ENCODE measurements at regions not wholly inside any gene's neighbourhood (a gene's known extent, or its start where the extent isn't known, plus 50 kb on each side); places are given as distances from the start of the nearest gene placed in this dataset.

DNA sequence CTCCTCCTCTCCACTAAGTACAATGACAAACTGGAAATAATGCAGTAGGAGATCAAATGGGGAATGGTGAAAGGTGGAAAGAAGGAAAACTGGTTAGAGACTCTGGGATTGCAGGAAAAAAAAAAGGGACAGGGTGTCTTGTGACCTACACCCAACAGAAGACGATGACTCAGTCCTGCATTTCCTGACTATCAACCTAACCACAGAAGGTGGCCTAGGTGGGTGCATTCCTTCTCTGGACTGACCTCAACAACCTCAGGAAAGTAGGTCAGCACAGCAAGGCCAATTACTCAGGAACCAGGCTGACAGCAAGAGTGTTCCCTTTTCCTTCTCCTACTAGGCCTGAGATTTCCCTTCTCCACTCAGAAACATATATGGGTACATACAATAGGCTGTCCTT is 1386.4 kb upstream of the ZEB2 start:
- TF ChIP-seq, protein P1, sequence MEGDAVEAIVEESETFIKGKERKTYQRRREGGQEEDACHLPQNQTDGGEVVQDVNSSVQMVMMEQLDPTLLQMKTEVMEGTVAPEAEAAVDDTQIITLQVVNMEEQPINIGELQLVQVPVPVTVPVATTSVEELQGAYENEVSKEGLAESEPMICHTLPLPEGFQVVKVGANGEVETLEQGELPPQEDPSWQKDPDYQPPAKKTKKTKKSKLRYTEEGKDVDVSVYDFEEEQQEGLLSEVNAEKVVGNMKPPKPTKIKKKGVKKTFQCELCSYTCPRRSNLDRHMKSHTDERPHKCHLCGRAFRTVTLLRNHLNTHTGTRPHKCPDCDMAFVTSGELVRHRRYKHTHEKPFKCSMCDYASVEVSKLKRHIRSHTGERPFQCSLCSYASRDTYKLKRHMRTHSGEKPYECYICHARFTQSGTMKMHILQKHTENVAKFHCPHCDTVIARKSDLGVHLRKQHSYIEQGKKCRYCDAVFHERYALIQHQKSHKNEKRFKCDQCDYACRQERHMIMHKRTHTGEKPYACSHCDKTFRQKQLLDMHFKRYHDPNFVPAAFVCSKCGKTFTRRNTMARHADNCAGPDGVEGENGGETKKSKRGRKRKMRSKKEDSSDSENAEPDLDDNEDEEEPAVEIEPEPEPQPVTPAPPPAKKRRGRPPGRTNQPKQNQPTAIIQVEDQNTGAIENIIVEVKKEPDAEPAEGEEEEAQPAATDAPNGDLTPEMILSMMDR (IDR thresholded peaks at IDR 0.05) = no peak
- no peak for TF ChIP-seq POLR2A (IDR thresholded peaks at IDR 0.05)
- no peak for TF ChIP-seq EP300 (IDR thresholded peaks at IDR 0.05)
